K562 (cell line): ENCODE measurements at regions not wholly inside any gene's neighbourhood (a gene's known extent, or its start where the extent isn't known, plus 50 kb on each side); places are given as distances from the start of the nearest gene placed in this dataset.

Source experiments
- ATAC-seq: fragments of 200-7000 bp; cut with Tn5 transposase; 3 replicates; pipeline ENCODE4 v1.9.1; 2020; ENCODE audit warnings: moderate library complexity
- BruUV-seq: library from RNA; stranded (reverse); fragments of 400-500 nt; replicated peaks from 2 replicates; lab custom pipeline; 2021; lab: Mats Ljungman, UMichigan
- CTCF ChIA-PET: fragments of 300-600 bp; formaldehyde crosslinking; extraction: SDS; loops from one replicate; lab custom pipeline; 2021; ENCODE audit warnings: low intra/inter-chr PET ratio; lab: Yijun Ruan, JAX
- POLR2A ChIA-PET: fragments of 300-600, 350-650 bp; sonication (Branson Sonifier 250); formaldehyde crosslinking; extraction: SDS; loops from one replicate; lab custom pipeline; 2021; ENCODE audit warnings: antibody characterized with exemption, inconsistent platforms; lab: Yijun Ruan, JAX
- DNase-seq, 4 experiments: peaks; one replicate each; pipeline versions ENCODE4 v3.0.0 to v3.0.0-alpha.2; 2011 to 2018; ENCODE audit warnings: low spot score in 3 of 4, mixed read lengths in 3 of 4; ENCODE audit errors: extremely low read depth in 1 of 4
- FAIRE-seq: peaks from 2 replicates; lab custom pipeline; 2011; peaks lifted over from hg19 to GRCh38; lab: Jason Lieb, UNC
- H2AFZ ChIP-seq: 2 replicates; pipeline ENCODE4 v1.6.0; 2011; ENCODE audit warnings: low read depth, low read length, control low read depth, inconsistent platforms
- H3K27ac ChIP-seq: fragments of 200-600 bp; 3 replicates; pipeline ENCODE4 v1.8.0; 2011; ENCODE audit warnings: low read depth, mild to moderate bottlenecking, control low read depth, inconsistent platforms, low read length, moderate library complexity, mixed read lengths; ENCODE audit errors: extremely low read depth
- H3K27me3 ChIP-seq, 2 experiments: fragments of 300-600 bp in 1 of 2; 2 replicates in 1 of 2; 3 replicates in 1 of 2; pipeline versions ENCODE4 v1.6.0 to v1.8.0; 2011; ENCODE audit warnings: inconsistent platforms in 2 of 2, low read length in 2 of 2, mild to moderate bottlenecking in 1 of 2, mixed read lengths in 1 of 2, moderate library complexity in 1 of 2; ENCODE audit not compliant: control insufficient read depth in 2 of 2, insufficient read depth in 2 of 2
- H3K36me3 ChIP-seq: fragments of 300-600 bp; 3 replicates; pipeline ENCODE4 v1.8.0; 2011; ENCODE audit warnings: mild to moderate bottlenecking, low read length, inconsistent platforms; ENCODE audit not compliant: control insufficient read depth, insufficient read depth
- H3K4me1 ChIP-seq, 2 experiments: fragments of 200-600 bp in 1 of 2; replicated peaks in 1 of 2; 2 replicates in 1 of 2; 3 replicates in 1 of 2; pipeline versions ENCODE4 v1.5.1 to v1.8.0; 2011; ENCODE audit warnings: inconsistent platforms in 2 of 2, low read length in 2 of 2, mild to moderate bottlenecking in 1 of 2, mixed read lengths in 1 of 2, moderate library complexity in 1 of 2; ENCODE audit not compliant: control insufficient read depth in 2 of 2, insufficient read depth in 2 of 2
- H3K4me2 ChIP-seq: 2 replicates; pipeline ENCODE4 v1.6.1; 2011; ENCODE audit warnings: low read length, control low read depth, inconsistent platforms, mixed read lengths; ENCODE audit not compliant: insufficient read depth
- H3K4me3 ChIP-seq: fragments of 200-600 bp; sonication (generic), shearing (Covaris generic); 2 replicates; pipeline ENCODE4 v1.5.1; 2016; ENCODE audit warnings: control low read depth, inconsistent platforms
- H3K79me2 ChIP-seq: fragments of 200-600 bp; 3 replicates; pipeline ENCODE4 v1.8.0; 2011; ENCODE audit warnings: low read length, inconsistent platforms; ENCODE audit not compliant: control insufficient read depth, insufficient read depth
- H3K9ac ChIP-seq, 2 experiments: 2 replicates each; pipeline versions ENCODE4 v1.6.0 to v1.6.1; 2011; ENCODE audit warnings: low read depth in 2 of 2, low read length in 2 of 2, control low read depth in 1 of 2, inconsistent platforms in 1 of 2, mild to moderate bottlenecking in 1 of 2, mixed read lengths in 1 of 2; ENCODE audit not compliant: insufficient read depth in 1 of 2
- H3K9me1 ChIP-seq: one replicate; pipeline ENCODE4 v1.6.0; 2011; ENCODE audit warnings: inconsistent platforms, mild to moderate bottlenecking, low read length, moderate library complexity; ENCODE audit not compliant: control insufficient read depth, insufficient read depth
- H3K9me3 ChIP-seq: replicated peaks from 2 replicates; pipeline ENCODE4 v1.5.1; 2011; ENCODE audit warnings: low read depth, low read length, inconsistent platforms; ENCODE audit not compliant: control insufficient read depth, insufficient read depth
- H4K20me1 ChIP-seq: replicated peaks from 2 replicates; pipeline ENCODE4 v1.6.1; 2011; ENCODE audit warnings: low read length, inconsistent platforms, mixed read lengths; ENCODE audit not compliant: control insufficient read depth, insufficient read depth
- ARID1B ChIP-seq: fragments of 450-650 bp; IDR thresholded peaks from 2 replicates; pipeline ENCODE4 v1.6.1; 2016; ENCODE audit warnings: antibody characterized with exemption, mild to moderate bottlenecking, inconsistent platforms
- CBFA2T2 ChIP-seq: fragments of 450-650 bp; conservative IDR thresholded peaks from 2 replicates; pipeline ENCODE4 v1.6.1; 2017; ENCODE audit warnings: mild to moderate bottlenecking
- CBFA2T3 ChIP-seq: fragments of 450-650 bp; IDR thresholded peaks from 2 replicates; pipeline ENCODE4 v1.6.1; 2017
- CEBPG ChIP-seq, 3 experiments: fragments of 200-800 bp in 1 of 3; sonication (Bioruptor generic) in 1 of 3; sonication (generic) in 1 of 3; formaldehyde crosslinking in 1 of 3; IDR thresholded peaks in 2 of 3; conservative IDR thresholded peaks in 1 of 3; 2 replicates each; pipeline versions ENCODE4 v1.6.1 to v1.8.0; 2016 to 2022; ENCODE audit warnings: missing compliant biosample characterization in 2 of 3, missing genetic modification characterization in 2 of 3, mild to moderate bottlenecking in 1 of 3, missing genetic modification reagents in 1 of 3
- FOSL1 ChIP-seq: fragments of 200-800 bp; sonication (Bioruptor generic); conservative IDR thresholded peaks from 2 replicates; pipeline ENCODE4 v1.6.1; 2016; ENCODE audit warnings: missing genetic modification characterization, missing compliant biosample characterization
- ILK ChIP-seq: fragments of 450-650 bp; IDR thresholded peaks from 2 replicates; pipeline ENCODE4 v1.6.1; 2016; ENCODE audit warnings: missing genetic modification characterization, low read depth, mild to moderate bottlenecking, missing compliant biosample characterization, moderate library complexity, borderline replicate concordance
- JUND ChIP-seq, 2 experiments: IDR thresholded peaks; 2 replicates in 1 of 2; 3 replicates in 1 of 2; pipeline ENCODE4 v1.6.1; 2011; ENCODE audit warnings: borderline replicate concordance in 2 of 2, low read depth in 2 of 2, low read length in 2 of 2, improper control_type of control experiment in 1 of 2, missing biosample characterization in 1 of 2, missing genetic modification characterization in 1 of 2, missing genetic modification reagents in 1 of 2
- MEIS2 ChIP-seq: fragments of 450-650 bp; IDR thresholded peaks from 2 replicates; pipeline ENCODE4 v1.6.1; 2014; ENCODE audit warnings: mild to moderate bottlenecking; ENCODE audit not compliant: partially characterized antibody
- STAT5A ChIP-seq: IDR thresholded peaks from 2 replicates; pipeline ENCODE4 v1.6.1; 2012; ENCODE audit warnings: low read length, inconsistent platforms, borderline replicate concordance
- TEAD4 ChIP-seq, 2 experiments: sonication (generic) in 1 of 2; formaldehyde crosslinking in 1 of 2; IDR thresholded peaks; 2 replicates each; pipeline versions ENCODE4 v1.6.1 to v1.8.0; 2012 to 2022; ENCODE audit warnings: borderline replicate concordance in 1 of 2, inconsistent platforms in 1 of 2, low read length in 1 of 2, mild to moderate bottlenecking in 1 of 2, missing genetic modification reagents in 1 of 2
- XRCC4 ChIP-seq: IDR thresholded peaks from one replicate; pipeline ENCODE4 v1.6.1; 2011; ENCODE audit not compliant: insufficient read depth, insufficient read length; ENCODE audit errors: extremely low read depth
- ZNF197 ChIP-seq: fragments of 200-800 bp; sonication (Bioruptor generic); IDR thresholded peaks from 2 replicates; pipeline ENCODE4 v1.6.1; 2016; ENCODE audit warnings: low read depth, missing genetic modification characterization, missing compliant biosample characterization
- WGBS: fragments of 100-300 bp; shearing (Covaris generic); methylation state at CpG from one replicate; pipeline ENCODE4 v1.1.6; 2016; ENCODE audit warnings: low coverage, mixed read lengths; ENCODE audit not compliant: insufficient coverage; ENCODE audit errors: missing lambda C conversion rate; 5-methylcytosine and 5-hydroxymethylcytosine counted together
- in situ Hi-C: fragments of 300-500 bp; cut with MboI; formaldehyde crosslinking; loops from 4 replicates; pipeline ENCODE4 v1.15.0; 2018; ENCODE audit warnings: inconsistent platforms, mixed read lengths
- intact Hi-C: fragments of 100-400 bp; cut with micrococcal nuclease; formaldehyde crosslinking; loops from 2 replicates; pipeline ENCODE4 v1.14.2; 2022
- TF ChIP-seq, protein P1 (sequence below): IDR thresholded peaks from 2 replicates; pipeline ENCODE4 v1.6.1; 2011; ENCODE audit not compliant: insufficient read length; ENCODE audit errors: extremely low read depth
- TF ChIP-seq, protein P2 (sequence below), 2 experiments: fragments of 450-650 bp in 1 of 2; sonication (generic) in 1 of 2; formaldehyde crosslinking in 1 of 2; IDR thresholded peaks in 1 of 2; conservative IDR thresholded peaks in 1 of 2; 2 replicates each; pipeline versions ENCODE4 v1.6.1 to v1.8.1; 2016 to 2023; ENCODE audit warnings: mild to moderate bottlenecking in 2 of 2, moderate library complexity in 2 of 2, inconsistent platforms in 1 of 2, missing genetic modification reagents in 1 of 2
- TF ChIP-seq, protein P3 (sequence below): fragments of 450-650 bp; IDR thresholded peaks from 2 replicates; pipeline ENCODE4 v1.6.1; 2017; ENCODE audit warnings: mild to moderate bottlenecking, moderate library complexity
- TF ChIP-seq, protein P4 (sequence below): fragments of 450-650 bp; IDR thresholded peaks from 2 replicates; pipeline ENCODE4 v1.6.1; 2016

DNA sequence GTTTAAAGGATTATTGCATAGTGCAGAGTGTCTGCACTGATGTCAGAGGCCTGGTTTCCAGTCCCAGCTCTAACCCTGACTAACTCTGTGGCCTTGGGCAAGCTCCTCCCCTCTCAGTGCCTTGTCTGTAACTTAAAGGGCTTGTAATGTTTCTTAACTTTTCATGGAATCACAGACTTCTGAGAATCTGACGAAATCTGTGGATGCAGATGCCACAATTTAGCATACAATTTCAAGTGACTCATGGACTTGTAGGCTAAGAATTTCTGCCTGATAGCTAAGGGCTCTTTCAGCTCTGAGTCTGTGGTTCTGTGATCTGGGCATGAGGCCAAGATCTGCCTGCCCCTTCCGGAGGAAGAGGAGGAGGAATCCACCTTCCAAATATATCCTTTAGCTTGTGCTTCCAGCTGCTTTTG, 236.9 kb downstream of the AR start:
- ChIA-PET POLR2A (interaction anchor here (0.6 kb wide), 1 partner anchor 18 kb away, joined by 3 read pairs; no protein-coding TSS in a partner anchor), CTCF (no interaction called here)
- in situ Hi-C loops (no loop called here), intact Hi-C loops (no loop called here)
- H3K4me1 ChIP-seq, result no peaks in the 10 kb centered on the region
- no peak overlapping the region; the same call in 2 of the 3 replicates for H3K27ac ChIP-seq
- BruUV-seq, result no TSS peak
- H3K36me3 ChIP-seq, result no peaks in the 10 kb centered on the region
- H3K4me2 ChIP-seq, result no peak overlapping the region
- no peak overlapping the region for H2AFZ ChIP-seq
- 0% methylated on average over 1 of the region's 2 CpGs for WGBS
- H3K27me3 ChIP-seq, result no peaks in the 10 kb centered on the region
- H3K9ac ChIP-seq, result no peak overlapping the region
- no peaks in the 10 kb centered on the region for H3K9me3 ChIP-seq
- ATAC-seq (peak; percentile 80), DNase-seq (peak in 2 of 4 experiments; percentile 7 to 50), FAIRE-seq (no peak)
- no peak overlapping the region for H3K4me3 ChIP-seq
- no peaks in the 10 kb centered on the region for H3K79me2 ChIP-seq
- no peaks in the 10 kb centered on the region for H4K20me1 ChIP-seq
- H3K9me1 ChIP-seq, result no peaks in the 10 kb centered on the region
- peak; percentile 72 for TF ChIP-seq FOSL1 (tag)
- TF ChIP-seq MEIS2, result peak; percentile 7
- TF ChIP-seq ILK (tag), result no peak
- peak; percentile 20; the same call in 1 of the 2 replicates for TF ChIP-seq JUND (IDR thresholded peaks at IDR 0.05; ENCODE audit: borderline replicate concordance, low read depth, low read length)
- no peak; the same call in 2 of the 3 replicates for TF ChIP-seq JUND (tag; IDR thresholded peaks at IDR 0.05; ENCODE audit: borderline replicate concordance, low read depth, low read length)
- TF ChIP-seq, protein P1, sequence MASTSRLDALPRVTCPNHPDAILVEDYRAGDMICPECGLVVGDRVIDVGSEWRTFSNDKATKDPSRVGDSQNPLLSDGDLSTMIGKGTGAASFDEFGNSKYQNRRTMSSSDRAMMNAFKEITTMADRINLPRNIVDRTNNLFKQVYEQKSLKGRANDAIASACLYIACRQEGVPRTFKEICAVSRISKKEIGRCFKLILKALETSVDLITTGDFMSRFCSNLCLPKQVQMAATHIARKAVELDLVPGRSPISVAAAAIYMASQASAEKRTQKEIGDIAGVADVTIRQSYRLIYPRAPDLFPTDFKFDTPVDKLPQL, result no peak
- TF ChIP-seq ZNF197 (CRISPR knock-in tag), result no peak
- TF ChIP-seq CEBPG (CRISPR knock-in tag; IDR thresholded peaks at IDR 0.05), result no peak
- peak; percentile 9 to 55; a peak in 2 of 4 replicates for TF ChIP-seq CEBPG (tag; conservative IDR thresholded peaks at IDR 0.05 in 1 of 2, IDR thresholded peaks at IDR 0.05 in 1 of 2)
- TF ChIP-seq TEAD4 (IDR thresholded peaks at IDR 0.05; ENCODE audit: low read length), result peak; percentile 67
- TF ChIP-seq TEAD4 (CRISPR knock-in tag; IDR thresholded peaks at IDR 0.05; ENCODE audit: borderline replicate concordance), result no peak
- TF ChIP-seq, protein P2, sequence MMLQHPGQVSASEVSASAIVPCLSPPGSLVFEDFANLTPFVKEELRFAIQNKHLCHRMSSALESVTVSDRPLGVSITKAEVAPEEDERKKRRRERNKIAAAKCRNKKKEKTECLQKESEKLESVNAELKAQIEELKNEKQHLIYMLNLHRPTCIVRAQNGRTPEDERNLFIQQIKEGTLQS (IDR thresholded peaks at IDR 0.05), result peak; percentile 37; the same call in 1 of the 2 replicates
- TF ChIP-seq, protein P2 (CRISPR knock-in tag; conservative IDR thresholded peaks at IDR 0.05), result no peak
- TF ChIP-seq CBFA2T3, result peak; percentile 76
- TF ChIP-seq CBFA2T2, result peak; percentile 41; the same call in 1 of the 2 replicates
- peak; percentile 62; the same call in 1 of the 2 replicates for TF ChIP-seq STAT5A
- peak; percentile 71 for TF ChIP-seq ARID1B
- TF ChIP-seq, protein P3, sequence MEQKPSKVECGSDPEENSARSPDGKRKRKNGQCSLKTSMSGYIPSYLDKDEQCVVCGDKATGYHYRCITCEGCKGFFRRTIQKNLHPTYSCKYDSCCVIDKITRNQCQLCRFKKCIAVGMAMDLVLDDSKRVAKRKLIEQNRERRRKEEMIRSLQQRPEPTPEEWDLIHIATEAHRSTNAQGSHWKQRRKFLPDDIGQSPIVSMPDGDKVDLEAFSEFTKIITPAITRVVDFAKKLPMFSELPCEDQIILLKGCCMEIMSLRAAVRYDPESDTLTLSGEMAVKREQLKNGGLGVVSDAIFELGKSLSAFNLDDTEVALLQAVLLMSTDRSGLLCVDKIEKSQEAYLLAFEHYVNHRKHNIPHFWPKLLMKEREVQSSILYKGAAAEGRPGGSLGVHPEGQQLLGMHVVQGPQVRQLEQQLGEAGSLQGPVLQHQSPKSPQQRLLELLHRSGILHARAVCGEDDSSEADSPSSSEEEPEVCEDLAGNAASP, result no peak
- TF ChIP-seq, protein P4, sequence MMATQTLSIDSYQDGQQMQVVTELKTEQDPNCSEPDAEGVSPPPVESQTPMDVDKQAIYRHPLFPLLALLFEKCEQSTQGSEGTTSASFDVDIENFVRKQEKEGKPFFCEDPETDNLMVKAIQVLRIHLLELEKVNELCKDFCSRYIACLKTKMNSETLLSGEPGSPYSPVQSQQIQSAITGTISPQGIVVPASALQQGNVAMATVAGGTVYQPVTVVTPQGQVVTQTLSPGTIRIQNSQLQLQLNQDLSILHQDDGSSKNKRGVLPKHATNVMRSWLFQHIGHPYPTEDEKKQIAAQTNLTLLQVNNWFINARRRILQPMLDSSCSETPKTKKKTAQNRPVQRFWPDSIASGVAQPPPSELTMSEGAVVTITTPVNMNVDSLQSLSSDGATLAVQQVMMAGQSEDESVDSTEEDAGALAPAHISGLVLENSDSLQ, result no peak
- TF ChIP-seq XRCC4, result no peak
